ENCODE measurements at regions not wholly inside any gene's neighbourhood (a gene's known extent, or its start where the extent isn't known, plus 50 kb on each side); places are given as distances from the start of the nearest gene placed in this dataset.

GRCh38 chr1:235919127-235919832, 52.6 kb upstream of the LYST start:
- Histone ChIP-seq H3K9me3 (no peaks in the 10 kb centered on the region), H3K36me3 (no peaks in the 10 kb centered on the region), H3K27ac (peak overlapping the region; percentile 9 to 51 (median 15)), H3K4me1 (peaks cover 17 to 53% (median 27%) of the 10 kb centered on the region in 4 donors), H3K27me3 (no peaks in the 10 kb centered on the region), H3K4me3 (no peak overlapping the region)
- no peak for TF ChIP-seq EP300 (IDR thresholded peaks at IDR 0.05; ENCODE audit: low read depth)
- no peak for TF ChIP-seq CTCF (IDR thresholded peaks at IDR 0.05)
- TF ChIP-seq POLR2AphosphoS5 (IDR thresholded peaks at IDR 0.05) = no peak
- TF ChIP-seq POLR2A (IDR thresholded peaks at IDR 0.05) = no peak
- in situ Hi-C loops (cut with MboI; ENCODE audit: low pct_ligation_motif_present in 1 of 4, low pct_unique_long_range_greater_than_20kb in 1 of 4, low sequenced_read_pairs in 3 of 4) (no loop called here), intact Hi-C loops (cut with DNase I; ENCODE audit: low total_unique reads) (no loop called here)
- 77 to 78% methylated on average over 4 to 12 of the region's 12 CpGs for WGBS, 2 donors (ENCODE audit: low coverage in 1 of 2)
- no peak for DNase-seq

- Histone ChIP-seq H3K4me1 (peaks cover 10 to 45% (median 23%) of the 10 kb centered on the region in 4 donors), H3K4me3 (no peak overlapping the region), H3K9me3 (no peaks in the 10 kb centered on the region), H3K27me3 (no peaks in the 10 kb centered on the region), H3K27ac (peak overlapping the region in 3 of 4 donors; percentile 49 to 71 (median 53)), H3K36me3 (no peaks in the 10 kb centered on the region)
- DNase-seq = no peak
- WGBS, 2 donors (ENCODE audit: low coverage in 1 of 2) = 76 to 95% methylated on average over 5 of the region's 5 CpGs
- TF ChIP-seq EP300 (IDR thresholded peaks at IDR 0.05; ENCODE audit: low read depth) = no peak
- in situ Hi-C loops (cut with MboI; ENCODE audit: low pct_ligation_motif_present in 1 of 4, low pct_unique_long_range_greater_than_20kb in 1 of 4, low sequenced_read_pairs in 3 of 4) (no loop called here), intact Hi-C loops (cut with DNase I; ENCODE audit: low total_unique reads) (no loop called here)
These were observed 51.8 kb upstream of the LYST start for GRCh38 chr1:235918465-235918864.

GRCh38 chr1:235918032-235918431, 51.3 kb upstream of the LYST start:
- intact Hi-C loops (cut with DNase I; ENCODE audit: low total_unique reads) (no loop called here), in situ Hi-C loops (cut with MboI; ENCODE audit: low pct_ligation_motif_present in 1 of 4, low pct_unique_long_range_greater_than_20kb in 1 of 4, low sequenced_read_pairs in 3 of 4) (no loop called here)
- Histone ChIP-seq H3K4me3 (no peak overlapping the region), H3K27ac (peak overlapping the region; percentile 49 to 71 (median 56)), H3K36me3 (no peaks in the 10 kb centered on the region), H3K27me3 (no peaks in the 10 kb centered on the region), H3K4me1 (peaks cover 5 to 40% (median 21%) of the 10 kb centered on the region in 4 donors), H3K9me3 (no peaks in the 10 kb centered on the region)
- TF ChIP-seq POLR2A (IDR thresholded peaks at IDR 0.05) (no peak), POLR2AphosphoS5 (IDR thresholded peaks at IDR 0.05) (no peak), CTCF (IDR thresholded peaks at IDR 0.05) (no peak), EP300 (IDR thresholded peaks at IDR 0.05; ENCODE audit: low read depth) (no peak)
- WGBS, 2 donors (ENCODE audit: low coverage in 1 of 2) = 85 to 100% methylated on average over 1 to 13 of the region's 13 CpGs
- no peak for DNase-seq

DNA sequence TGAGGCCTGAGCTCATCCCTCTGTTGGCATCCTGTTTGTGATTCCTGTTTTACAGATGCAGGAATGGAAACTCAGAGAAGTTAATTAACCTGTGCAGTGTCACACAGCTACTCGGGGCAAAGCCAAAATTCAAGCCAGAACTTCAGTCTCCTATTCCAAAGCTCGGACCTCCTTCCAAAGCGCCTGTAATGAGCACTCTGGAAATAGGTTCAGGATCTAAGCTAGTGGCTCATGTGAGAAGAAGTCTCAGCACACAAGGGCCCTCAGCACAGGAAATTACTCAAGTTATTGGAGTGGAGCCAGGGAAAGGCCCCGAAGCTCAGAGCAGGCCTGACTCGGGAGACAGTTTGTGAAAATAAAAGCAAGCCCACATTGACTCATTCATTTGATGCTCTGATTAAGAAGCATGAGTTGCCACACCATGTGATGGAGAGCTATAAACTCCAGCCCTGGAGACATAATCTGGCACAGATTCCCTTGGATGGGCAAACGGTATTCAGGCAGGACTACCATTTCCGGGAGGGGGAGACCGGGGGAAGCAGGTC, 50.6 kb upstream of the LYST start:
- Histone ChIP-seq H3K4me3 (no peak overlapping the region), H3K4me1 (peaks cover 5 to 39% (median 21%) of the 10 kb centered on the region in 4 donors), H3K27ac (peak overlapping the region; percentile 49 to 71 (median 56)), H3K36me3 (no peaks in the 10 kb centered on the region), H3K27me3 (no peaks in the 10 kb centered on the region), H3K9me3 (no peaks in the 10 kb centered on the region)
- DNase-seq = peak; percentile 62
- intact Hi-C loops (cut with DNase I; ENCODE audit: low total_unique reads) (no loop called here), in situ Hi-C loops (cut with MboI; ENCODE audit: low pct_ligation_motif_present in 1 of 4, low pct_unique_long_range_greater_than_20kb in 1 of 4, low sequenced_read_pairs in 3 of 4) (no loop called here)
- peak in 2 of 3 donors; percentile 46 to 54 for TF ChIP-seq POLR2AphosphoS5 (IDR thresholded peaks at IDR 0.05)
- no peak for TF ChIP-seq EP300 (IDR thresholded peaks at IDR 0.05; ENCODE audit: low read depth)
- WGBS, 2 donors (ENCODE audit: low coverage in 1 of 2) = 20 to 31% methylated on average over 2 to 8 of the region's 8 CpGs

Measured in transverse colon (tissue), 4 donors.